Left lung (tissue), 4 donors: ENCODE measurements at regions not wholly inside any gene's neighbourhood (a gene's known extent, or its start where the extent isn't known, plus 50 kb on each side); places are given as distances from the start of the nearest gene placed in this dataset.

ENCODE experiments used
- ATAC-seq: fragments of 200-7000 bp; cut with Tn5 transposase; one replicate; pipeline ENCODE4 v1.9.1; 2020; ENCODE audit warnings: moderate library complexity
- DNase-seq, 4 donors: peaks; one replicate each; pipeline ENCODE4 v3.0.0-alpha.2; 2013 to 2020
- H3K27ac ChIP-seq, 2 donors: fragments of 200-600 bp; sonication (generic) in 1 of 2; one replicate each; pipeline versions ENCODE4 v1.5.0 to v1.8.0; 2020 to 2021
- H3K27me3 ChIP-seq, 2 donors: fragments of 200-600 bp; sonication (generic) in 1 of 2; one replicate each; pipeline versions ENCODE4 v1.5.0 to v1.8.0; 2020 to 2021
- H3K36me3 ChIP-seq, 2 donors: fragments of 200-600 bp; sonication (generic) in 1 of 2; one replicate each; pipeline versions ENCODE4 v1.5.0 to v1.8.0; 2020 to 2021
- H3K4me1 ChIP-seq, 2 donors: fragments of 200-600 bp; one replicate each; pipeline ENCODE4 v1.8.0; 2021
- H3K4me3 ChIP-seq, 2 donors: fragments of 200-600 bp; sonication (generic) in 1 of 2; one replicate each; pipeline versions ENCODE4 v1.5.0 to v1.8.0; 2020 to 2021; ENCODE audit warnings: mild to moderate bottlenecking in 1 of 2
- H3K9me3 ChIP-seq, 2 donors: fragments of 200-600 bp; sonication (generic) in 1 of 2; one replicate each; pipeline versions ENCODE4 v1.5.0 to v1.8.0; 2020 to 2021
- CTCF ChIP-seq, 2 donors: fragments of 200-600 bp; sonication (generic) in 1 of 2; IDR thresholded peaks; one replicate each; pipeline versions ENCODE4 v1.5.0 to v1.8.0; 2021; ENCODE audit warnings: antibody characterized with exemption in 2 of 2
- intact Hi-C, 2 donors: fragments of 100-400 bp; cut with DNase I; formaldehyde crosslinking; loops; one replicate each; pipeline versions ENCODE4 v1.11.2 to v1.14.2; 2022
- donor health status: DM: no; HTN: yes; CAD: no.
- donor health status: DM: no; HTN: no; CAD: no.

GRCh38 chr1:5504364-5504740 is 487.9 kb downstream of the NPHP4 start:
- Histone ChIP-seq H3K36me3 (no peaks in the 10 kb centered on the region), H3K27ac (no peak overlapping the region), H3K9me3 (no peaks in the 10 kb centered on the region), H3K27me3 (peaks cover 0 to 45% of the 10 kb centered on the region in 2 donors), H3K4me1 (no peaks in the 10 kb centered on the region), H3K4me3 (no peak overlapping the region)
- TF ChIP-seq CTCF (IDR thresholded peaks at IDR 0.05) = no peak
- intact Hi-C loops = no loop called here
- DNase-seq (peak in 2 of 4 donors; percentile 14 to 34), ATAC-seq (no peak)

GRCh38 chr1:5503556-5504363 is 488.5 kb downstream of the NPHP4 start:
- Histone ChIP-seq H3K4me3 (no peak overlapping the region), H3K4me1 (no peaks in the 10 kb centered on the region), H3K9me3 (no peaks in the 10 kb centered on the region), H3K27me3 (peaks cover 0 to 42% of the 10 kb centered on the region in 2 donors), H3K27ac (no peak overlapping the region), H3K36me3 (no peaks in the 10 kb centered on the region)
- DNase-seq = peak in 1 of 4 donors; percentile 45
- intact Hi-C loops = no loop called here
- ATAC-seq = no peak
- no peak for TF ChIP-seq CTCF (IDR thresholded peaks at IDR 0.05)

- no peak overlapping the region for H3K27ac ChIP-seq
- H3K4me1 ChIP-seq = no peaks in the 10 kb centered on the region
- intact Hi-C loops = no loop called here
- H3K9me3 ChIP-seq = no peaks in the 10 kb centered on the region
- no peak for TF ChIP-seq CTCF (IDR thresholded peaks at IDR 0.05)
- H3K4me3 ChIP-seq = no peak overlapping the region
- DNase-seq (peak in 1 of 4 donors; percentile 29), ATAC-seq (no peak)
- no peaks in the 10 kb centered on the region for H3K36me3 ChIP-seq
- peaks cover 0 to 35% of the 10 kb centered on the region in 2 donors for H3K27me3 ChIP-seq
Measured at GRCh38 chr1:5502311-5503194, 489.7 kb downstream of the NPHP4 start.

- Histone ChIP-seq H3K9me3 (no peaks in the 10 kb centered on the region), H3K4me1 (no peaks in the 10 kb centered on the region), H3K27ac (no peak overlapping the region), H3K27me3 (peaks cover 0 to 34% of the 10 kb centered on the region in 2 donors), H3K36me3 (no peaks in the 10 kb centered on the region), H3K4me3 (no peak overlapping the region)
- TF ChIP-seq CTCF (IDR thresholded peaks at IDR 0.05) = no peak
- ATAC-seq (no peak), DNase-seq (no peak)
- intact Hi-C loops = no loop called here
Measured at GRCh38 chr1:5501206-5501930, 490.9 kb downstream of the NPHP4 start.
